Psoas muscle (tissue), 7 donors: ENCODE measurements at regions not wholly inside any gene's neighbourhood (a gene's known extent, or its start where the extent isn't known, plus 50 kb on each side); places are given as distances from the start of the nearest gene placed in this dataset.

ENCODE experiments used
- ATAC-seq, 4 donors: fragments of 200-7000 bp; cut with Tn5 transposase; one replicate each; pipeline ENCODE4 v1.9.1; 2020; ENCODE audit warnings: moderate library complexity in 3 of 4, mild to moderate bottlenecking in 2 of 4
- DNase-seq, 2 donors: peaks; one replicate each; pipeline ENCODE4 v3.0.0-alpha.2; 2020
- H3K27ac ChIP-seq: fragments of 200-600 bp; one replicate; pipeline ENCODE4 v1.8.0; 2022
- H3K27me3 ChIP-seq, 3 donors: fragments of 200-600 bp in 1 of 3; one replicate each; pipeline versions ENCODE4 v1.6.1 to v1.8.0; 2013 to 2022; ENCODE audit warnings: low read length in 2 of 3, mild to moderate bottlenecking in 2 of 3, moderate library complexity in 1 of 3; ENCODE audit not compliant: insufficient read depth in 3 of 3
- H3K36me3 ChIP-seq, 2 donors: fragments of 200-600 bp in 1 of 2; one replicate each; pipeline versions ENCODE4 v1.6.1 to v1.8.0; 2013 to 2022; ENCODE audit warnings: low read depth in 1 of 2, mild to moderate bottlenecking in 1 of 2, moderate library complexity in 1 of 2; ENCODE audit not compliant: insufficient read depth in 1 of 2
- H3K4me1 ChIP-seq: fragments of 200-600 bp; one replicate; pipeline ENCODE4 v1.8.0; 2022
- H3K4me3 ChIP-seq: fragments of 200-600 bp; one replicate; pipeline ENCODE4 v1.8.0; 2022; ENCODE audit warnings: mild to moderate bottlenecking
- H3K9me3 ChIP-seq: fragments of 200-600 bp; one replicate; pipeline ENCODE4 v1.8.0; 2022
- CTCF ChIP-seq: fragments of 200-600 bp; IDR thresholded peaks from one replicate; pipeline ENCODE4 v1.8.0; 2022; ENCODE audit warnings: antibody characterized with exemption
- WGBS, 3 donors: extraction: QIAGEN DNeasy Blood & Tissue Kit; methylation state at CpG; one replicate each; pipeline versions ENCODE4 v1.1.6 to v1.1.7; 2013; 5-methylcytosine and 5-hydroxymethylcytosine counted together
- intact Hi-C, 2 donors: fragments of 100-400 bp; cut with DNase I; formaldehyde crosslinking; loops; one replicate each; pipeline versions ENCODE4 v1.11.0 to v1.14.2; 2022
- donor health status: healthy with polysubstance abuse.
- donor health status: DM: no; HTN: no; CAD: no; lungs with moderate emphysema.
- donor health status: Bipolar disorder and iron deficiency.
- donor health status: healthy.
- donor health status: DM: yes; HTN: yes; CAD: no.
- donor health status: DM: no; HTN: no; CAD: no.
- donor health status: DM: yes; HTN: yes; CAD: no.

GRCh38 chr16:8519179-8519578 lies 71.1 kb downstream of the TMEM114 start:
- no peaks in the 10 kb centered on the region for H3K36me3 ChIP-seq
- intact Hi-C loops: no loop called here
- DNase-seq (no peak), ATAC-seq (no peak)
- no peaks in the 10 kb centered on the region for H3K9me3 ChIP-seq
- H3K27ac ChIP-seq: no peak overlapping the region
- WGBS, 3 donors: 65 to 77% (median 71%) methylated on average over 4 of the region's 4 CpGs
- peaks cover 0 to 1% (median 0%) of the 10 kb centered on the region in 3 donors for H3K27me3 ChIP-seq
- no peaks in the 10 kb centered on the region for H3K4me1 ChIP-seq
- TF ChIP-seq CTCF: no peak
- H3K4me3 ChIP-seq: no peak overlapping the region

- intact Hi-C loops: no loop called here
- DNase-seq (no peak), ATAC-seq (no peak)
- H3K4me1 ChIP-seq: no peaks in the 10 kb centered on the region
- no peak overlapping the region for H3K27ac ChIP-seq
- no peak overlapping the region for H3K4me3 ChIP-seq
- TF ChIP-seq CTCF: no peak
- WGBS, 3 donors: 78 to 88% (median 83%) methylated on average over 4 of the region's 4 CpGs
- no peaks in the 10 kb centered on the region for H3K9me3 ChIP-seq
- H3K36me3 ChIP-seq: no peaks in the 10 kb centered on the region
- no peaks in the 10 kb centered on the region for H3K27me3 ChIP-seq
Observed at GRCh38 chr16:8517280-8517679, 73.0 kb downstream of the TMEM114 start.

GRCh38 chr16:8516471-8516870 lies 73.8 kb downstream of the TMEM114 start:
- no peak for TF ChIP-seq CTCF
- WGBS, 3 donors: 84 to 89% (median 86%) methylated on average over 3 of the region's 3 CpGs
- Histone ChIP-seq H3K4me3 (no peak overlapping the region), H3K4me1 (no peaks in the 10 kb centered on the region), H3K27ac (no peak overlapping the region), H3K36me3 (no peaks in the 10 kb centered on the region), H3K9me3 (no peaks in the 10 kb centered on the region), H3K27me3 (no peaks in the 10 kb centered on the region)
- ATAC-seq (no peak), DNase-seq (no peak)
- intact Hi-C loops: no loop called here

DNA sequence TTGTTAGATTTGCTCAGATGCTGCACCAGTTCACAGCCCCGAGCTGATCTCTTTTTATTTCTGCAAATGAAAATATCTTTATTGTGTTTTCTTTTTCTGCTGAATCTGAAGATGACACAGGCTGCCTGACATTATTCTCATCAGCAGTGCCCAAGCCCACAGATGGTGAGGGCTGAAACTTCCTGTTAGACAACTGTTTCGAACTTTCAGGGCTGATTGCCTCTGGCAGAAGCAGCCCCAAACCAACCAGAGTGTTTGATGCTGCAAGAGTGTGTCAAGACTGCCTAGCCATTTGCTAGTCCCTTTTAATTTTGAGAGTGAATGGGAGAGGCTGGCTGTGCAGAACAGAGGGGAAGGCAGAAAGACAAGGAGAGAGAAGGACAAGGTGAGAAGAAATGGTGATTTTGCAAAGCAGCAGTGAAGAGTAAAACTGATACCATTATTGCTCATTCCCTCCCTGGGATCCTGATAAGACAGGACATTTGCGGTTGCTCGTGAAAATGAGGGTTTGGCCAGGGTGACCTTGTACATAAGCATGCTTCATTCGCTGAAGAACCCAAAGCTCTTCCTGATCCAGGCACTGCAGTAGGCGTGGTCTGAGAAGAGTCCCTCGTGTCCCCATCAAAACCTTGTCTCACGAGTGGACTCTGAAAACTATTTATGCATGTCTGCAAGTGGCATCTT lies 77.2 kb downstream of the TMEM114 start:
- intact Hi-C loops: no loop called here
- ATAC-seq: no peak
- WGBS, 3 donors: 56 to 62% (median 61%) methylated on average over 8 of the region's 8 CpGs

More for the DNA sequence above, 77.2 kb downstream of the TMEM114 start:
- Histone ChIP-seq H3K27ac (no peak overlapping the region), H3K36me3 (no peaks in the 10 kb centered on the region), H3K4me1 (no peaks in the 10 kb centered on the region), H3K9me3 (no peaks in the 10 kb centered on the region), H3K4me3 (no peak overlapping the region), H3K27me3 (no peaks in the 10 kb centered on the region)
- no peak for DNase-seq
- no peak for TF ChIP-seq CTCF
